Gastrocnemius medialis (tissue), 4 donors: ENCODE measurements at regions not wholly inside any gene's neighbourhood (a gene's known extent, or its start where the extent isn't known, plus 50 kb on each side); places are given as distances from the start of the nearest gene placed in this dataset.

Source experiments
- ATAC-seq, 2 donors: fragments of 150-250 bp; one replicate each; pipeline ENCODE4 v1.9.1; 2016
- DNase-seq, 2 donors: peaks; one replicate each; pipeline ENCODE4 v3.0.0-alpha.2; 2019
- H3K27ac ChIP-seq, 4 donors: fragments of 200-600 bp; sonication (generic); 1 replicate in 1 of 4; 2 replicates in 3 of 4; pipeline ENCODE4 v1.5.1; 2016 to 2018; ENCODE audit warnings: mild to moderate bottlenecking in 2 of 4, moderate library complexity in 1 of 4
- H3K27me3 ChIP-seq, 3 donors: fragments of 200-600 bp; sonication (generic) in 2 of 3; 1 replicate in 1 of 3; 2 replicates in 2 of 3; pipeline versions ENCODE4 v1.5.1 to v1.6.0; 2016 to 2019; ENCODE audit warnings: mild to moderate bottlenecking in 1 of 3, moderate library complexity in 1 of 3
- H3K36me3 ChIP-seq, 2 donors: fragments of 200-600 bp; sonication (generic) in 1 of 2; one replicate each; pipeline ENCODE4 v1.5.1; 2017 to 2018
- H3K4me1 ChIP-seq, 2 donors: fragments of 200-600 bp; sonication (generic) in 1 of 2; one replicate each; pipeline ENCODE4 v1.5.1; 2016 to 2017; ENCODE audit warnings: mild to moderate bottlenecking in 2 of 2
- H3K4me3 ChIP-seq, 4 donors: fragments of 200-600 bp; sonication (generic) in 3 of 4; 1 replicate in 1 of 4; 2 replicates in 3 of 4; pipeline ENCODE4 v1.5.1; 2016 to 2019; ENCODE audit warnings: mild to moderate bottlenecking in 2 of 4
- H3K9me3 ChIP-seq, 3 donors: fragments of 200-600 bp; sonication (generic) in 2 of 3; 1 replicate in 1 of 3; 2 replicates in 2 of 3; pipeline ENCODE4 v1.5.1; 2016 to 2019
- POLR2A ChIP-seq, 2 donors: fragments of 450-650 bp; IDR thresholded peaks; one replicate each; pipeline ENCODE4 v1.6.1; 2017; ENCODE audit warnings: antibody characterized with exemption in 2 of 2, mild to moderate bottlenecking in 2 of 2, moderate library complexity in 2 of 2
- in situ Hi-C, 4 donors: fragments of 200-750 bp; cut with MboI; loops; one replicate each; pipeline versions ENCODE4 v1.15.0 to v1.8.0; 2017; ENCODE audit warnings: low sequenced_read_pairs in 4 of 4
- intact Hi-C: fragments of 100-400 bp; cut with DNase I; formaldehyde crosslinking; loops from one replicate; pipeline ENCODE4 v1.15.1; 2023; ENCODE audit warnings: low total_unique reads
- TF ChIP-seq, protein P1 (sequence below), 5 experiments: fragments of 450-650 bp in 3 of 5; fragments of 200-600 bp in 2 of 5; sonication (generic) in 2 of 5; IDR thresholded peaks in 4 of 5; conservative IDR thresholded peaks in 1 of 5; 1 replicate in 4 of 5; 2 replicates in 1 of 5; pipeline ENCODE4 v1.5.1; 2016 to 2019; ENCODE audit warnings: antibody characterized with exemption in 5 of 5, mild to moderate bottlenecking in 3 of 5, moderate library complexity in 3 of 5

DNA sequence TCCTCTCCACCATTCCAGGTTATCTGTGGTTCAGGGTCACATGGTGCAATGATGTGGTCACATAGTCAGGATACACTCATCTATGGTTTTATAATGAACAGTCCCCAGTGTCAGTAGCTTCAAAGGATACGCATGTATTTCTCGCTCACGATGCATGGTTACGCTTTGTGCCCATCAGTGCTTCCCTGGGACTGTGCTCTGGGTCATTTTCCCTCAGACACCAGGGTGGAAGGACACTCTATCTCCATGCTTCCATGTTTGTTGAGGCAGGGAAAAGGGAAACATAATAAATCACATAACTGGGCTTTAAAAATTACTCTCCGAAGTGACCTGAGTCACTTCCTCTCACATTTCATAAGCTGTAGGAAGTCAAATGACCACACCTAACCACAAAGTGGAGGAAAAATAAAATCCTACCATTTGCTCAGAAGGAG is 394.8 kb upstream of the NOX3 start:
- in situ Hi-C loops: no loop called here
- Histone ChIP-seq H3K27ac (no peak overlapping the region), H3K36me3 (no peaks in the 10 kb centered on the region), H3K27me3 (no peaks in the 10 kb centered on the region), H3K4me3 (no peak overlapping the region), H3K4me1 (no peaks in the 10 kb centered on the region), H3K9me3 (no peaks in the 10 kb centered on the region)
- no peak for TF ChIP-seq POLR2A (IDR thresholded peaks at IDR 0.05)
- TF ChIP-seq, protein P1, sequence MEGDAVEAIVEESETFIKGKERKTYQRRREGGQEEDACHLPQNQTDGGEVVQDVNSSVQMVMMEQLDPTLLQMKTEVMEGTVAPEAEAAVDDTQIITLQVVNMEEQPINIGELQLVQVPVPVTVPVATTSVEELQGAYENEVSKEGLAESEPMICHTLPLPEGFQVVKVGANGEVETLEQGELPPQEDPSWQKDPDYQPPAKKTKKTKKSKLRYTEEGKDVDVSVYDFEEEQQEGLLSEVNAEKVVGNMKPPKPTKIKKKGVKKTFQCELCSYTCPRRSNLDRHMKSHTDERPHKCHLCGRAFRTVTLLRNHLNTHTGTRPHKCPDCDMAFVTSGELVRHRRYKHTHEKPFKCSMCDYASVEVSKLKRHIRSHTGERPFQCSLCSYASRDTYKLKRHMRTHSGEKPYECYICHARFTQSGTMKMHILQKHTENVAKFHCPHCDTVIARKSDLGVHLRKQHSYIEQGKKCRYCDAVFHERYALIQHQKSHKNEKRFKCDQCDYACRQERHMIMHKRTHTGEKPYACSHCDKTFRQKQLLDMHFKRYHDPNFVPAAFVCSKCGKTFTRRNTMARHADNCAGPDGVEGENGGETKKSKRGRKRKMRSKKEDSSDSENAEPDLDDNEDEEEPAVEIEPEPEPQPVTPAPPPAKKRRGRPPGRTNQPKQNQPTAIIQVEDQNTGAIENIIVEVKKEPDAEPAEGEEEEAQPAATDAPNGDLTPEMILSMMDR (IDR thresholded peaks at IDR 0.05 in 4 of 5, conservative IDR thresholded peaks at IDR 0.05 in 1 of 5): no peak
- DNase-seq (no peak), ATAC-seq (no peak)
- intact Hi-C loops: no loop called here

DNA sequence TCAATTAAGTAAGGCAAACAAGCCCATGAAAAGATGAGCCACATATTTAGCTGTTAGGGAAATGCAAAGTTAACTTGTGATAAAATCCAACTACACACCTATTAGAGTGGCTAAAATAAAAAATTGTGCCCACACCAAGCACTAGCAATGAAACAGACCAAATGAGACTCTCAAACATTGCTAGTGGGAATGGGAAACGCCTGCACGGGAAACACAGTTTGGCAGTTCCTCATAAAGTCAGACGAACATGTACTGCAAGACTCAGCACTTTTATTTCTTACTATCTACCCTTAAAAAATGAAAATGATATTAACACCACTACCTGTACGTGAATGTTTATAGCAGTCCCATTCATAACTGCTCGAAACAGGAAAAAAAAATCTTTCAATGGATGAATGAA is 392.1 kb upstream of the NOX3 start:
- DNase-seq (no peak), ATAC-seq (no peak)
- Histone ChIP-seq H3K9me3 (peaks cover 0 to 2% (median 0%) of the 10 kb centered on the region in 3 donors), H3K36me3 (no peaks in the 10 kb centered on the region), H3K4me1 (no peaks in the 10 kb centered on the region), H3K4me3 (no peak overlapping the region), H3K27me3 (no peaks in the 10 kb centered on the region), H3K27ac (no peak overlapping the region)
- TF ChIP-seq, protein P1 (IDR thresholded peaks at IDR 0.05 in 4 of 5, conservative IDR thresholded peaks at IDR 0.05 in 1 of 5): no peak
- TF ChIP-seq POLR2A (IDR thresholded peaks at IDR 0.05): no peak
- in situ Hi-C loops (no loop called here), intact Hi-C loops (no loop called here)

DNA sequence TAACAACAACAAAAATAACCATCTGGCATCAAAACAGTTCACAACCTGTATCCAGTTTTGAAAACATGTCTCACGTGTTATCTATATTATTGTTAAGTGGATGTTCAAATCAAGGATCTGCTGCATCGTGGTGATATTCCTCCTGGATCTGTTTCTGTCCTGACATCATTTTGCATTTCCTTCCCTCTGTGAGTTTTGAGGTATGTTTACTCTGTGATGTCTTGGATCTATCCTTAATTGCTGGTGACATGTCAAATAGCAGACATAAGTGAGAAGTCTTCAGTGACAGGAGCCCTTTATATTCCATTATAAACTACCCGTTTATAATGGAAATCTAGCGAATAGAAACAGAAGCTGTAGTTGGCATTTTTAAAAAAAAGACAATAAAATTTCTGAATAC is 381.8 kb upstream of the NOX3 start:
- intact Hi-C loops (no loop called here), in situ Hi-C loops (no loop called here)
- Histone ChIP-seq H3K9me3 (no peaks in the 10 kb centered on the region), H3K4me1 (no peaks in the 10 kb centered on the region), H3K4me3 (no peak overlapping the region), H3K27me3 (no peaks in the 10 kb centered on the region), H3K27ac (no peak overlapping the region), H3K36me3 (no peaks in the 10 kb centered on the region)
- TF ChIP-seq POLR2A (IDR thresholded peaks at IDR 0.05): no peak
- TF ChIP-seq, protein P1 (IDR thresholded peaks at IDR 0.05 in 4 of 5, conservative IDR thresholded peaks at IDR 0.05 in 1 of 5): no peak
- ATAC-seq: no peak
- no peak for DNase-seq

- Histone ChIP-seq H3K27me3 (no peaks in the 10 kb centered on the region), H3K4me1 (no peaks in the 10 kb centered on the region), H3K27ac (no peak overlapping the region), H3K4me3 (no peak overlapping the region), H3K9me3 (no peaks in the 10 kb centered on the region), H3K36me3 (no peaks in the 10 kb centered on the region)
- in situ Hi-C loops (no loop called here), intact Hi-C loops (no loop called here)
- TF ChIP-seq, protein P1 (IDR thresholded peaks at IDR 0.05 in 4 of 5, conservative IDR thresholded peaks at IDR 0.05 in 1 of 5): no peak
- TF ChIP-seq POLR2A (IDR thresholded peaks at IDR 0.05): no peak
- ATAC-seq (no peak), DNase-seq (no peak)
These were observed 377.0 kb upstream of the NOX3 start for GRCh38 chr6:155832596-155832995.

DNA sequence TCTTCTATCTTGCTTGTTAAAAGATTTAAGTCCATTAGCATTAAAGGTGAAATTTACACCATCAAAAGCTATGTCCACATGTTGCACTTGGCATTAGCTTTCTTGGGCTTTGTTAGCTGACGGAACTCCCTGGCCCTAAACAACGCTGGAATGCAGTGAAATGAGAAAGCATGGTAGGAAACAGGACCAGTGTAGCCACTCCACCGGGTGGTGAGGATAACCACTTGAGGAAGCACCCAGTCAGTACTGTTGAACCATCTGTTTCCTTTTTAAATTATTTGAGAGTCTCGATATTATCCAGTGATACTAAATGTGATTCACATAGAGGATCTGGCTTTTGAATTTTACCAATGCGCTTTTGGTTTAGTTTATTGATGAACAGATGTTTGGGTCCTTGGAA is 374.9 kb upstream of the NOX3 start:
- H3K4me1 ChIP-seq: no peaks in the 10 kb centered on the region
- H3K4me3 ChIP-seq: no peak overlapping the region
- H3K36me3 ChIP-seq: no peaks in the 10 kb centered on the region
- TF ChIP-seq POLR2A (IDR thresholded peaks at IDR 0.05): no peak
- TF ChIP-seq, protein P1 (IDR thresholded peaks at IDR 0.05 in 4 of 5, conservative IDR thresholded peaks at IDR 0.05 in 1 of 5): no peak
- in situ Hi-C loops (no loop called here), intact Hi-C loops (no loop called here)
- H3K27me3 ChIP-seq: no peaks in the 10 kb centered on the region
- no peak for DNase-seq
- H3K27ac ChIP-seq: no peak overlapping the region
- no peak for ATAC-seq
- no peaks in the 10 kb centered on the region for H3K9me3 ChIP-seq
